Smooth muscle cell (in vitro differentiated cells): ENCODE measurements at regions not wholly inside any gene's neighbourhood (a gene's known extent, or its start where the extent isn't known, plus 50 kb on each side); places are given as distances from the start of the nearest gene placed in this dataset.

Experiments
- DNase-seq: peaks from one replicate; lab custom pipeline; 2025; ENCODE audit not compliant: unreplicated experiment; lab: John Stamatoyannopoulos, UW
- H2AFZ ChIP-seq: fragments of 200-600 bp; sonication (generic); 2 replicates; pipeline ENCODE4 v1.6.0; 2016; ENCODE audit warnings: antibody characterized with exemption, low read depth, mild to moderate bottlenecking
- H3F3A ChIP-seq: fragments of 200-600 bp; sonication (generic); 2 replicates; pipeline ENCODE4 v1.6.0; 2017; ENCODE audit warnings: antibody characterized with exemption, low read depth
- H3K27ac ChIP-seq: fragments of 200-600 bp; sonication (generic); 2 replicates; pipeline ENCODE4 v1.5.1; 2016; ENCODE audit warnings: low read depth, mild to moderate bottlenecking
- H3K27me3 ChIP-seq: fragments of 200-600 bp; sonication (generic); 2 replicates; pipeline ENCODE4 v1.6.1; 2016; ENCODE audit warnings: low read depth, mild to moderate bottlenecking
- H3K36me3 ChIP-seq: fragments of 200-600 bp; sonication (generic); 2 replicates; pipeline ENCODE4 v1.5.1; 2016; ENCODE audit warnings: low read depth
- H3K4me1 ChIP-seq: fragments of 200-600 bp; sonication (generic); 2 replicates; pipeline ENCODE4 v1.5.1; 2016; ENCODE audit warnings: low read depth
- H3K4me2 ChIP-seq: fragments of 200-600 bp; sonication (generic); 2 replicates; pipeline ENCODE4 v1.6.0; 2016; ENCODE audit warnings: mild to moderate bottlenecking
- H3K4me3 ChIP-seq: fragments of 200-600 bp; sonication (generic); 2 replicates; pipeline ENCODE4 v1.5.1; 2016; ENCODE audit warnings: mild to moderate bottlenecking
- H3K79me2 ChIP-seq: fragments of 200-600 bp; sonication (generic); 2 replicates; pipeline ENCODE4 v1.6.0; 2016; ENCODE audit warnings: low read depth, mild to moderate bottlenecking
- H3K9ac ChIP-seq: fragments of 200-600 bp; sonication (generic); 2 replicates; pipeline ENCODE4 v1.6.0; 2016; ENCODE audit warnings: low read depth
- H3K9me3 ChIP-seq: fragments of 200-600 bp; sonication (generic); replicated peaks from 2 replicates; pipeline ENCODE4 v1.5.1; 2016; ENCODE audit warnings: low read depth
- H4K20me1 ChIP-seq: fragments of 200-600 bp; sonication (generic); 2 replicates; pipeline ENCODE4 v1.6.0; 2016; ENCODE audit warnings: low read depth
- WGBS: methylation state at CpG from one replicate; pipeline ENCODE4 v1.1.7; 2016; ENCODE audit warnings: low lambda C conversion rate; 5-methylcytosine and 5-hydroxymethylcytosine counted together
- TF ChIP-seq, protein P1 (sequence below): fragments of 200-600 bp; sonication (generic); IDR thresholded peaks from 2 replicates; pipeline ENCODE4 v1.5.1; 2017; ENCODE audit warnings: borderline replicate concordance, mild to moderate bottlenecking, antibody characterized with exemption; ENCODE audit not compliant: insufficient read depth, poor library complexity, severe bottlenecking

DNA sequence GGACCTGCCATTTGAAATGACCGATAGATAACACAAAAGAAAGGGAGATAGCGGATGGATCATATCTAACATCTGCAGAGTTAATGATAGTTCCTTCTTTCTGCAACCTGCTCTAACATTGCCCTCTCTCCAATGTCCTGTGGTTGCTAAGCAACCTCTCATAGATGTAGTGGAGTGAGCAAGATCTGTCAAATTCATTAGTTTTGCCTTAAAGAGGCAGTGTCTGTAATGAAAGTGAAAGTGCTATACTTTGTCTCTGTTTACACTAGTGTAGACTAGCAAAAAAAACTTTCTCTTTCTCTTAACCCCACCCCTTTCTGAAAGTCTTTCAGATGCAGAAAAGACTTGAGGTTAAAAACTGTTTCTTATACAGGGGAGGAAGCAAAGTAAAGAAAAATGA lies 1196.9 kb downstream of the SORCS3 start:
- WGBS: 66% methylated on average over 2 of the region's 2 CpGs
- Histone ChIP-seq H3K36me3 (no peaks in the 10 kb centered on the region), H2AFZ (no peak overlapping the region)

DNA sequence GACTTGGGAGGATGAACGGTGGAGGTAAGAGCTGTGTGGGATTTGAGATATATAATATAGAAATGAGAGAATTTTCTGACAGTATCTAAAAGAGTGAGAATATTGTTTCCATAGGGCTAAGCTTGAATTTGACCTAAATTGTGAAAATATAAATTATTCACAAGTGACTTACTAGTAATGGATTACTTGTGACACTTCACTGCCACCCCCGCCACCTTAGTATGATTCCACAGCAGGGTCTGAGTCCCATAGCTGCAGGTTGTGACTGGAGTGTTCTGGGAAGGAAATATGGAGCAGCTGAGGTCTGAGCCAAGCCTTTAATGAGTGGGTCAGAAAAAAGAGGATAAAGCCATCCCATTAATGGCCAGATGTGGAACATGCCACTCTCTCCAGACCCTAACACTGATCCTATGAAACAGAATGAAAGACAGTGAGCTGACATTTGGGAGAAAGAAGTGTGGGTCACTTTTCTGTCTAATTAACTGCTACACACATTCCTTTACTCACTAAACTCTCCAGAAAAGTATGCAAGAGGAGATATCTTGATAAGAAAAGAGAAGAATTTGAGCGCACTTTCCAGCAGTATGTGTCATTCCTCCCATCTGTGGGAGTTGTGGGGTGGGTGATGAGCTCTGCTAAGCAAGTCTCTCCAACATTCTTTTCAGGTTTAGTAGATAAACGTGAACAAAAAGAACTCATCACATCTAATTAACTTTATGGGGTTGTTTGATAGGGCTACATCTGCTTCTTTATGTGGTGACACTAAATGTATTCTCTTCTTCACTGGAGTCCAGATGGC lies 1193.4 kb downstream of the SORCS3 start:
- Histone ChIP-seq H3K9ac (no peak overlapping the region), H3K4me2 (peak overlapping the region; percentile 12), H3K4me1 (no peaks in the 10 kb centered on the region), H3K36me3 (no peaks in the 10 kb centered on the region), H3K27ac (no peak overlapping the region), H3F3A (peaks cover 3% of the 10 kb centered on the region), H3K9me3 (no peaks in the 10 kb centered on the region), H3K79me2 (no peaks in the 10 kb centered on the region), H4K20me1 (no peaks in the 10 kb centered on the region), H3K4me3 (no peak overlapping the region), H2AFZ (no peak overlapping the region), H3K27me3 (no peaks in the 10 kb centered on the region)
- TF ChIP-seq, protein P1, sequence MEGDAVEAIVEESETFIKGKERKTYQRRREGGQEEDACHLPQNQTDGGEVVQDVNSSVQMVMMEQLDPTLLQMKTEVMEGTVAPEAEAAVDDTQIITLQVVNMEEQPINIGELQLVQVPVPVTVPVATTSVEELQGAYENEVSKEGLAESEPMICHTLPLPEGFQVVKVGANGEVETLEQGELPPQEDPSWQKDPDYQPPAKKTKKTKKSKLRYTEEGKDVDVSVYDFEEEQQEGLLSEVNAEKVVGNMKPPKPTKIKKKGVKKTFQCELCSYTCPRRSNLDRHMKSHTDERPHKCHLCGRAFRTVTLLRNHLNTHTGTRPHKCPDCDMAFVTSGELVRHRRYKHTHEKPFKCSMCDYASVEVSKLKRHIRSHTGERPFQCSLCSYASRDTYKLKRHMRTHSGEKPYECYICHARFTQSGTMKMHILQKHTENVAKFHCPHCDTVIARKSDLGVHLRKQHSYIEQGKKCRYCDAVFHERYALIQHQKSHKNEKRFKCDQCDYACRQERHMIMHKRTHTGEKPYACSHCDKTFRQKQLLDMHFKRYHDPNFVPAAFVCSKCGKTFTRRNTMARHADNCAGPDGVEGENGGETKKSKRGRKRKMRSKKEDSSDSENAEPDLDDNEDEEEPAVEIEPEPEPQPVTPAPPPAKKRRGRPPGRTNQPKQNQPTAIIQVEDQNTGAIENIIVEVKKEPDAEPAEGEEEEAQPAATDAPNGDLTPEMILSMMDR: no peak
- DNase-seq: no peak
- WGBS: 61% methylated on average over 4 of the region's 4 CpGs

More for the DNA sequence above, 1196.9 kb downstream of the SORCS3 start:
- Histone ChIP-seq H3K27me3 (no peaks in the 10 kb centered on the region), H3K79me2 (no peaks in the 10 kb centered on the region), H3F3A (peaks cover 7% of the 10 kb centered on the region), H4K20me1 (no peaks in the 10 kb centered on the region), H3K9me3 (no peaks in the 10 kb centered on the region), H3K4me1 (peaks cover 11% of the 10 kb centered on the region), H3K27ac (no peak overlapping the region), H3K9ac (no peak overlapping the region), H3K4me3 (peak overlapping the region; percentile 10), H3K4me2 (peak overlapping the region; percentile 47)
- TF ChIP-seq, protein P1: no peak
- no peak for DNase-seq

DNA sequence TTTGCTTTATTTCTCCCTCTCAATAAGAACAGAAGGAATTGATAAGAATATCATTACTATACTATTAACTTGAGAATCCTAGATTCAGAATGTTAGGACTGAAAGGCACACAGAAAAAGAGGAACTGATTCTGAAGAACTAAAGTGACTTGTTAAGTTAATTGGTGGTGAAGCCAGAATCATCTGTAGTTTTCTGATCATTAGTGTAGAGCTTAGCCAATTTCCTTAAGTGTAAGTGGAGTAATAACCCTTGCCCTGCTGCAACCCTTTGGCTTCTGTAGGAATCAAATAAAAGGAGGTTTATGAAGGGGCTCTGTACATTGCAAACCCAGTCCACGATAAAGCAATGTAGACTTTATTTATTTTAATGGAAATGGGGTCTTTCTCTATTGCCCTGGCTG lies 1186.0 kb downstream of the SORCS3 start:
- TF ChIP-seq, protein P1: no peak
- no peaks in the 10 kb centered on the region for H3K36me3 ChIP-seq
- no peak overlapping the region for H3K27ac ChIP-seq
- DNase-seq: no peak
- H4K20me1 ChIP-seq: no peaks in the 10 kb centered on the region
- 80% methylated on average over 1 of the region's 1 CpG for WGBS
- no peak overlapping the region for H2AFZ ChIP-seq
- no peak overlapping the region for H3K9ac ChIP-seq
- no peaks in the 10 kb centered on the region for H3K27me3 ChIP-seq
- H3K79me2 ChIP-seq: no peaks in the 10 kb centered on the region
- H3K4me2 ChIP-seq: no peak overlapping the region
- H3K4me3 ChIP-seq: no peak overlapping the region
- H3K4me1 ChIP-seq: no peaks in the 10 kb centered on the region
- H3K9me3 ChIP-seq: no peaks in the 10 kb centered on the region
- no peaks in the 10 kb centered on the region for H3F3A ChIP-seq
